DMS114 treated with DMSO at 0.1 percent for 48 hours (cell line): ENCODE measurements at regions not wholly inside any gene's neighbourhood (a gene's known extent, or its start where the extent isn't known, plus 50 kb on each side); places are given as distances from the start of the nearest gene placed in this dataset.

Experiments used
- DNase-seq: peaks from one replicate; lab custom pipeline; 2025; ENCODE audit not compliant: unreplicated experiment; lab: John Stamatoyannopoulos, UW

DNA sequence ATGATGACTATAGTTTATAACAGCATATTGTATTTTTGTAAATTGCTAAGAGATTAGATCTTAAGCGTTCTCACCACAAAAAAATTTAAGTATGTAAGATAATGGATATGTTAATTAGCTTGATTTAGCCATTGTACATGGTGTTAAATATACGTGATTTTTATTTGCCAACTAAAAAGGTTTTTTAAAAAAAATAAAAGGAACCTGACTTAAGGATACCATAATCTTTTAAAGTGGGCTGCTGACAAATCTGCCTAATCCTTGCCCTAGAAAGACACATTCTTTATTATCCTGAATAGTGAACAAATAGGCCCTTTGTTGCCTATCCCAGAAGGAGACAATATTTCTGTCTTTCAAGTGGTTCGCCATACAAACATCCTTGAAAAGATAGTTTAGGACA lies 94.6 kb upstream of the FAM47C start:
- no peak for DNase-seq

DNA sequence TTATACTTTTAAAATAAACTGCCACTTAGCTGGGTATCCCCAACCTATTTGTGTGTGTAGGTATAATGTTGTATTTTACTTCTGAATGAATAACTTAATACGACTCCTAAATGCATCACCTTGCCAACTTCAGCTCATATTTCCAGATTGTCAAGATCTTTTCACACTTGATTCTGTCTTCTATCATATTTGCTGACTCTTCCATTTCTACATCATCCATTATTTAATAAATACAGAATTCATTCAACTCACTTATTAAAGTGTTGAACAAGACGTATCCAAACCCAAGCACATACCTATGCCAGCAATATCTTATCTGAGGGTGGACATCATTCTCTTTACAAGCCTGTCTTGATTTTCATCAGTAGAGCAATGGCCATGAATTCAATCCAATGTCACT lies 91.2 kb upstream of the FAM47C start:
- DNase-seq, result no peak

GRCh38 chrX:36927712-36928111 lies 80.5 kb upstream of the FAM47C start:
- DNase-seq, result no peak

DNA sequence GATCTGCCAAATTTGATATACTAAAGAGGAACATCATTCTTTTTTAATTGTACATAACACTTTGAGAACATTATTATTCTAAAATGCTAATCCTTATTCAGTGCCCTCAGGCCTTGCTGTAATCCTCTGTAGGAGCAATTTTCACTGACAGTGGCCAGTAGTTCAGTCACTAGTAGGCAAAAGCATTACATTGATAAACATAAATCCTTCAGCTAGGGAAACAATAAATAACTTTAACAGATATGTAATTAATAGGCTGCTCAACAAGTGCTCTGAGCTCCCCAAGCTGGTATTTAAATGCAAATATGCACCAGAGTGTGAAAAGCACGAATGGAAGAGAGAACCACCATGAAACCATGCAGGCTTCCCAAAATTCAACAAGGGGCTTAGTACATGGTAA lies 77.7 kb upstream of the FAM47C start:
- DNase-seq, result no peak

DNA sequence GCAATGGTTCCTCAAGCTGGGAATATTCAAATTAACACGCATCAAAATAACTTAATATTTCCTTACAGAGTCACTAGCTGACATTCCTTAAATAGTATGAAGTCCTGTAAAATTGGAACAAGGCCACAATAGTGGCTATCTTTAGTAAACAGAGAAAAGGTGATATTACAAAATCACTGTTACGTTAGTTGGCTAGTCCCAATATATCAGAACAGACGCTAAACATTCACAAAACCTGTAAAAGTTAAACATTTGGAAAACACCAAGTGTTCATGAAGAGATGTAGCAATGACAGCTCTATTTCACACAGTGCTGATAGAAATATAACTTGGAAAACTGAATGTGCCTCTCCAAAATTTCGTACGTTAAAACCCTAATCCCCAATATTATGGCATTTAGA lies 61.0 kb upstream of the FAM47C start:
- DNase-seq, result no peak

GRCh38 chrX:36950495-36951253 lies 57.5 kb upstream of the FAM47C start:
- no peak for DNase-seq

DNA sequence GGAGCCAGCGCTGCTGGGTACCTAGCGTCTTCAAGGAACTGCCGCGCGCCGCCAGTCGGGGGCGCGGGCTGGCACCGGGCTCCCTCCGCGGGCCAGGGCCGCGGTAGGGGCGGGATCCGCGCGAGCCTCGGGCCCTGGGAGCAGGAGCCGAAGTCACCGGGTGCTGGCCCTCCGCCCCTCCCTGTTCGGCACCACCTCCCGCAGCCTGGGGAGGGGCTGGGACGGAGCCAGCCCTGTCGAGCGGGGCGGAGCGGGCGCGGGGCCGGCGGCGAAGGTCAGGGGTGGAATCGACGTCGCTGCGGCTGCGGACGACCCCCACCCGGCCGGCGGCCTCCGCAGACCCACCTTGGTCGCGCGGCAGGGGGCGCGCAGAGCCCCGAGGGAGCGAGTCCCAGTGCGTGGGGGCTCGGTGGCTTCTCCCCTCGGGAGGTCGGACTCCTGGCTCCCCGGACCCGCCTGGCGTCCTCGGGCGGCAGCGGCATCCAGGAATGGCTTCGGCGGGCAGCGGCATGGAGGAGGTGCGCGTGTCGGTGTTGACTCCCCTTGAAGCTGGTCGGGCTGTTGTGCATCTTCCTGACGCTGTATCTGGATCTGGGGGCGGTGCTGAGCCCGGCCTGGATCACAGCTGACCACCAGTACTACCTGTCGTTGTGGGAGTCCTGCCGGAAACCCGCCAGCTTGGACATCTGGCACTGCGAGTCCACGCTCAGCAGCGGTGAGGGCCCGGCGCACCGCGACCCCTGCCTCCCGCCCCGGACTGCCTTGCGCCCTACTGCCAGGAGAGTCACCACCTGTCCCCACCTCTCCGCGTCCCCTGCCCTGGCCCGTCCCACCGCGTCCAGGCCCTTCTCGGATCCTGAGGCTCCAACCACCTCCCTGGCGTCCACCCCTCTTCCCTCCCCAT lies 50.5 kb upstream of the FAM47C start:
- no peak for DNase-seq
